ENCODE measurements at regions not wholly inside any gene's neighbourhood (a gene's known extent, or its start where the extent isn't known, plus 50 kb on each side); places are given as distances from the start of the nearest gene placed in this dataset.

DNA sequence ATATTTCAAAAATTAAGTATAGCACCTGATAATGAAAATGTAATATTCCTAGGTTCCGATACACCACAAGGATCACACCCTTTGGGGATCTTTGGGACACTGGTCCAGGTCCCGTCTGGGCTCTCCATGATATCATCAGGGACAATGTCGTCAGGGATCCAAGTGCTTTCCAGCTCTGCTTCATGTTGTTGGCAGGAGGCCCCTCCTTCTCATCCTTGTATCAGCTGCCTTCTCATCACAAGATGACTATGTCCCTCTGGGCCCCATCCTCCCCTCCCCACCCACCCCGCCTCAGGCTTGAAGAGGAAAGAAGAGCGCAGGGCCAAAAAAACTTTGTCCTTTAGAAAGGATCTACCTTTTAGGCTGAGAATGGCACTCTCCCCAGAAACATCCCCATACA is 128.3 kb upstream of the KLF3 start:
- Histone ChIP-seq H3K79me2 (ENCODE audit: control insufficient read depth in 1 of 2, insufficient read depth in 2 of 2, low read length in 2 of 2) (no peaks in the 10 kb centered on the region), H3K79me1 (ENCODE audit: low read depth, low read length) (no peaks in the 10 kb centered on the region), H3K56ac (replicated peaks; ENCODE audit: insufficient read length, low read depth, low read length) (no peak overlapping the region), H3K4me2 (ENCODE audit: insufficient read depth in 1 of 2, low read depth in 2 of 2, low read length in 2 of 2) (no peak overlapping the region), H3K14ac (ENCODE audit: insufficient read length) (no peak overlapping the region), H4K8ac (ENCODE audit: extremely low read depth, insufficient read depth, low read length) (no peak overlapping the region), H2BK15ac (ENCODE audit: low read length) (no peak overlapping the region), H3K9me3 (ENCODE audit: insufficient read depth in 2 of 2, low read depth in 1 of 2, low read length in 1 of 2) (no peaks in the 10 kb centered on the region), H3K23me2 (ENCODE audit: low read depth, low read length) (no peaks in the 10 kb centered on the region), H2BK20ac (ENCODE audit: low read length) (no peak overlapping the region), H4K5ac (ENCODE audit: insufficient read length, low read depth, low read length) (no peak overlapping the region), H3K4me1 (replicated peaks in 1 of 4; ENCODE audit: control insufficient read depth in 3 of 4, insufficient read depth in 4 of 4, low read length in 3 of 4) (0 out of 7 replicates have a peak, but pooled peaks cover 0 to 2% (median 0%) of the 10 kb centered on the region in 4 experiments), H2BK5ac (ENCODE audit: low read depth, low read length) (no peak overlapping the region), H3K18ac (ENCODE audit: extremely low read depth, low read length) (no peak overlapping the region), H3K27me3 (replicated peaks in 1 of 4; ENCODE audit: control insufficient read depth in 3 of 4, extremely low read depth in 1 of 4, insufficient read depth in 3 of 4, low read length in 3 of 4) (no peaks in the 10 kb centered on the region), H3K27ac (ENCODE audit: low read depth, low read length) (no peak overlapping the region), H4K91ac (replicated peaks; ENCODE audit: insufficient read length, low read length) (no peak overlapping the region), H3K4me3 (ENCODE audit: extremely low read depth in 1 of 4, insufficient read depth in 2 of 4, low read depth in 3 of 4, low read length in 4 of 4) (no peak overlapping the region), H3K4ac (replicated peaks; ENCODE audit: insufficient read length, low read depth, low read length) (no peak overlapping the region), H3K36me3 (ENCODE audit: control insufficient read depth in 2 of 4, insufficient read depth in 4 of 4, low read length in 3 of 4) (no peaks in the 10 kb centered on the region), H3K9ac (replicated peaks in 1 of 4; ENCODE audit: extremely low read depth in 1 of 4, low read depth in 3 of 4, low read length in 3 of 4) (no peak overlapping the region), H3K23ac (ENCODE audit: insufficient read length) (no peak overlapping the region), H2AK5ac (ENCODE audit: low read depth, low read length) (no peak overlapping the region), H4K20me1 (replicated peaks in 1 of 2; ENCODE audit: control insufficient read depth in 1 of 2, insufficient read depth in 2 of 2, low read length in 2 of 2) (no peaks in the 10 kb centered on the region), H2BK120ac (replicated peaks; ENCODE audit: low read depth, low read length) (no peak overlapping the region), H2AFZ (ENCODE audit: low read length) (no peak overlapping the region), H2BK12ac (ENCODE audit: low read depth, low read length) (no peak overlapping the region)
- no peak for DNase-seq (ENCODE audit: low read depth in 1 of 2, low spot score in 2 of 2)
- 97% methylated on average over 5 of the region's 5 CpGs; no CpG with 5 or more reads in 1 of the 2 experiments for WGBS, 2 experiments (ENCODE audit: extremely low coverage in 1 of 2, insufficient coverage in 1 of 2, insufficient read length in 1 of 2, insufficient replicate concordance in 2 of 2, low coverage in 1 of 2, low lambda C conversion rate in 2 of 2, missing lambda C conversion rate in 1 of 2)
- no peak for FAIRE-seq
- CTCF ChIA-PET (ENCODE audit: partially characterized antibody) = interaction anchor here (0.6 to 1.4 kb wide), 2 partner anchors 9 to 27 kb away, joined by 3 read pairs; no protein-coding TSS in a partner anchor
- POLR2A ChIA-PET (ENCODE audit: partially characterized antibody) = no interaction called here
- TF ChIP-seq SP4 (IDR thresholded peaks at IDR 0.05; ENCODE audit: low read length) = no peak
- TF ChIP-seq HDAC6 (IDR thresholded peaks at IDR 0.05; ENCODE audit: low read depth, low read length) = no peak
- TF ChIP-seq FOSL1 (IDR thresholded peaks at IDR 0.05; ENCODE audit: insufficient read depth, low read depth, low read length) = no peak
- TF ChIP-seq JUND (IDR thresholded peaks at IDR 0.05; ENCODE audit: low read length) = no peak
- no peak for TF ChIP-seq EGR1 (IDR thresholded peaks at IDR 0.05; ENCODE audit: borderline replicate concordance, low read depth, low read length)
- TF ChIP-seq HDAC2 (IDR thresholded peaks at IDR 0.05; ENCODE audit: borderline replicate concordance in 1 of 2, low read depth in 2 of 2, low read length in 2 of 2) = no peak
- TF ChIP-seq JUN (IDR thresholded peaks at IDR 0.05; ENCODE audit: low read depth, low read length) = no peak
